GM12878 (cell line): ENCODE measurements at regions not wholly inside any gene's neighbourhood (a gene's known extent, or its start where the extent isn't known, plus 50 kb on each side); places are given as distances from the start of the nearest gene placed in this dataset.
"Not testable (repeated sequence)": the region's sequence is repeated elsewhere in the genome, so short reads cannot be mapped to it uniquely, and the experiment has no call there.

Source experiments
- ATAC-seq: fragments of 200-7000 bp; cut with Tn5 transposase; 3 replicates; pipeline ENCODE4 v1.9.1; 2020; ENCODE audit warnings: mild to moderate bottlenecking, moderate library complexity
- BruUV-seq: library from RNA; stranded (reverse); fragments of 400-500 nt; replicated peaks from 2 replicates; lab custom pipeline; 2021; lab: Mats Ljungman, UMichigan
- CTCF ChIA-PET: fragments of 300-600 bp; sonication (Branson Sonifier 250); formaldehyde crosslinking; extraction: SDS; loops from one replicate; lab custom pipeline; 2021; ENCODE audit warnings: inconsistent platforms; lab: Yijun Ruan, JAX
- POLR2A ChIA-PET: fragments of 350-600 bp; formaldehyde crosslinking; extraction: SDS; loops from one replicate; lab custom pipeline; 2021; ENCODE audit warnings: inconsistent platforms; lab: Charles Lee
- RAD21 ChIA-PET: fragments of 300-600 bp; sonication (Branson Sonifier 250); formaldehyde crosslinking; loops from one replicate; lab custom pipeline; 2023; ENCODE audit warnings: antibody characterized with exemption; ENCODE audit not compliant: unreplicated experiment; lab: Charles Lee
- SMC1A ChIA-PET: fragments of 300-600 bp; sonication (Branson Sonifier 250); formaldehyde crosslinking; loops from one replicate; lab custom pipeline; 2023; ENCODE audit not compliant: unreplicated experiment, uncharacterized antibody; lab: Charles Lee
- DNase-seq: peaks from one replicate; pipeline ENCODE4 v3.0.0-alpha.2; 2011; ENCODE audit warnings: low read depth, low spot score
- FAIRE-seq: peaks from 3 replicates; lab custom pipeline; 2011; peaks lifted over from hg19 to GRCh38; lab: Jason Lieb, UNC
- H2AFZ ChIP-seq: 2 replicates; pipeline ENCODE4 v1.6.0; 2011; ENCODE audit warnings: low read depth, low read length, control low read depth; ENCODE audit not compliant: control insufficient read depth
- H3K27ac ChIP-seq: 2 replicates; pipeline ENCODE4 v1.5.1; 2011; ENCODE audit warnings: control low read depth; ENCODE audit not compliant: control insufficient read depth, insufficient read depth
- H3K27me3 ChIP-seq, 2 experiments: replicated peaks in 1 of 2; 2 replicates each; pipeline versions ENCODE4 v1.6.0 to v1.6.1; 2011; ENCODE audit warnings: low read length in 1 of 2; ENCODE audit not compliant: control insufficient read depth in 2 of 2, insufficient read depth in 2 of 2
- H3K36me3 ChIP-seq, 2 experiments: 2 replicates each; pipeline ENCODE4 v1.5.1; 2011; ENCODE audit warnings: low read length in 1 of 2; ENCODE audit not compliant: control insufficient read depth in 2 of 2, insufficient read depth in 2 of 2
- H3K4me1 ChIP-seq: 2 replicates; pipeline ENCODE4 v1.6.1; 2011; ENCODE audit warnings: mild to moderate bottlenecking, low read length, moderate library complexity, mixed read lengths; ENCODE audit not compliant: control insufficient read depth, insufficient read depth
- H3K4me2 ChIP-seq: 2 replicates; pipeline ENCODE4 v1.6.0; 2011; ENCODE audit warnings: control low read depth; ENCODE audit not compliant: control insufficient read depth, insufficient read depth
- H3K4me3 ChIP-seq: fragments of 200-600 bp; sonication (generic); 2 replicates; pipeline ENCODE4 v1.5.1; 2016
- H3K79me2 ChIP-seq: 2 replicates; pipeline ENCODE4 v1.6.0; 2011; ENCODE audit warnings: low read length; ENCODE audit not compliant: control insufficient read depth, insufficient read depth
- H3K9ac ChIP-seq: 2 replicates; pipeline ENCODE4 v1.8.0; 2011; ENCODE audit warnings: low read length, control low read depth, mixed read lengths; ENCODE audit not compliant: control insufficient read depth, insufficient read depth
- H3K9me3 ChIP-seq: replicated peaks from 3 replicates; pipeline ENCODE4 v1.5.1; 2011; ENCODE audit warnings: mild to moderate bottlenecking, low read length; ENCODE audit not compliant: control insufficient read depth, insufficient read depth
- H4K20me1 ChIP-seq: 2 replicates; pipeline ENCODE4 v1.6.0; 2011; ENCODE audit not compliant: control insufficient read depth, insufficient read depth
- WGBS: methylation state at CpG from one replicate; pipeline ENCODE4 v1.1.6; 2016; ENCODE audit warnings: low lambda C conversion rate; ENCODE audit not compliant: insufficient replicate concordance, insufficient coverage; ENCODE audit errors: missing lambda C conversion rate; 5-methylcytosine and 5-hydroxymethylcytosine counted together
- in situ Hi-C: fragments of 300-500 bp; cut with MboI; formaldehyde crosslinking; loops from 9 replicates; pipeline ENCODE4 v1.14.3; 2018; ENCODE audit warnings: mixed read lengths
- intact Hi-C: fragments of 100-400 bp; cut with micrococcal nuclease; formaldehyde crosslinking; loops from one replicate; pipeline ENCODE4 v1.14.2; 2022; ENCODE audit not compliant: unreplicated experiment
- TF ChIP-seq, protein P1 (sequence below): IDR thresholded peaks from 2 replicates; pipeline ENCODE4 v1.6.1; 2011; ENCODE audit warnings: borderline replicate concordance, low read depth, mild to moderate bottlenecking, moderate library complexity, low read length; ENCODE audit not compliant: insufficient read depth, poor library complexity, severe bottlenecking

DNA sequence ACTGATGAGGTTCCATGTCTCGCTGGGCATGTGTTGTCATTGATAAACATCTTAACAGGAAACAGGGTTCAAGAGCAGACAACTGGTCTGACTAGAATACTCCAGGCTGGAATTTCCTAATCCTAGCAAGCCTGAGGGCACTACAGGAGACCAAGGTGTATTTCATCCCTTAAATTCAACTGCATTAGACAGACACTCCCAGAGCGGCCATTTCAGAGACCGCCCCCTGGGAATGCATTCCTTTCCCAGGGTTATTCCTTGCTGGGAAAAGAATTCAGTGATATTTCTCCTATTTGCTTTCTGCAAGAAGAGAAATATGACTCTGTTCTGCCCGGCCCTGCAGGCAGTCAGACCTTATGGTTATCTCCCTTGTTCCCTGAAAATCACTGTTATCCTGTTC lies 383.1 kb upstream of the MBL2 start:
- FAIRE-seq, in situ Hi-C loops, H3K4me1 ChIP-seq, H3K4me2 ChIP-seq, H3K27ac ChIP-seq, H3K79me2 ChIP-seq, H2AFZ ChIP-seq, H4K20me1 ChIP-seq, DNase-seq, BruUV-seq, H3K27me3 ChIP-seq, intact Hi-C loops, H3K36me3 ChIP-seq, ATAC-seq, CTCF ChIA-PET, H3K9me3 ChIP-seq, RAD21 ChIA-PET, H3K9ac ChIP-seq, H3K4me3 ChIP-seq, POLR2A ChIA-PET: not testable (repeated sequence)
- 0% methylated on average over 4 of the region's 4 CpGs for WGBS
- SMC1A ChIA-PET, result interaction anchor here (0.9 kb wide), 1 partner anchor 191 kb away, joined by 3 read pairs; no protein-coding TSS in a partner anchor

DNA sequence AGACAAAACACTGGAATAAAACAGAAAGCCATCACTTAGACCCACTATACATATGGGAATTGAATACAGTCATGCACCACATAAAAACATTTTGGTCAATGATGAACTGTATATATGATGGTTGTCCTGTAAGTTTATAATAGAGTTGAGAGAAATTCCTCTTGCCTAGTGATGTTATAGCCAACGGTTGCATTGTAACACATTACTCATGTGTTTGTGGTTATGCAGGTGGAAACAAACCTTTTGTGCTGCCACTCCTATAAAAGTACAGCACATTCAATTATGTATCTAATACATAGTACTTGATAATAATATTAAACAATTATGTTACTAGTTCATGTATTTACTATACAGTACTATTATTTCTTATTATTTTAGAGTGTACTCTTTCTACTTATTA lies 381.2 kb upstream of the MBL2 start:
- POLR2A ChIA-PET, result no interaction called here
- FAIRE-seq, result no peak
- 79% methylated on average over 1 of the region's 1 CpG for whole genome bisulfite sequencing
- TF ChIP-seq, protein P1, sequence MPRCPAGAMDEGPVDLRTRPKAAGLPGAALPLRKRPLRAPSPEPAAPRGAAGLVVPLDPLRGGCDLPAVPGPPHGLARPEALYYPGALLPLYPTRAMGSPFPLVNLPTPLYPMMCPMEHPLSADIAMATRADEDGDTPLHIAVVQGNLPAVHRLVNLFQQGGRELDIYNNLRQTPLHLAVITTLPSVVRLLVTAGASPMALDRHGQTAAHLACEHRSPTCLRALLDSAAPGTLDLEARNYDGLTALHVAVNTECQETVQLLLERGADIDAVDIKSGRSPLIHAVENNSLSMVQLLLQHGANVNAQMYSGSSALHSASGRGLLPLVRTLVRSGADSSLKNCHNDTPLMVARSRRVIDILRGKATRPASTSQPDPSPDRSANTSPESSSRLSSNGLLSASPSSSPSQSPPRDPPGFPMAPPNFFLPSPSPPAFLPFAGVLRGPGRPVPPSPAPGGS, result no peak
- Histone ChIP-seq H3K9ac (no peak overlapping the region), H3K4me1 (no peaks in the 10 kb centered on the region), H3K9me3 (no peaks in the 10 kb centered on the region), H3K36me3 (no peaks in the 10 kb centered on the region), H3K4me2 (no peak overlapping the region), H3K4me3 (no peak overlapping the region), H3K27ac (no peak overlapping the region), H4K20me1 (no peaks in the 10 kb centered on the region), H2AFZ (no peak overlapping the region), H3K79me2 (no peaks in the 10 kb centered on the region), H3K27me3 (no peaks in the 10 kb centered on the region)
- RAD21 ChIA-PET, result no interaction called here
- no TSS peak for BruUV-seq
- in situ Hi-C loops, result no loop called here
- SMC1A ChIA-PET, result no interaction called here
- no peak for ATAC-seq
- CTCF ChIA-PET, result no interaction called here
- intact Hi-C loops, result no loop called here
- no peak for DNase-seq
